OCI-LY1 (cell line): ENCODE measurements at regions not wholly inside any gene's neighbourhood (a gene's known extent, or its start where the extent isn't known, plus 50 kb on each side); places are given as distances from the start of the nearest gene placed in this dataset.

Experiments used
- CTCF ChIP-seq: fragments of 200-600 bp; sonication (generic), shearing (Covaris generic); IDR thresholded peaks from 2 replicates; pipeline ENCODE4 v1.5.1; 2017; ENCODE audit warnings: mild to moderate bottlenecking, antibody characterized with exemption, low read length, moderate library complexity, mixed read lengths
- EZH2 ChIP-seq: fragments of 200-600 bp; sonication (generic), shearing (Covaris generic); IDR thresholded peaks from 2 replicates; pipeline ENCODE4 v1.8.0; 2017; ENCODE audit warnings: borderline replicate concordance, mixed run types, mild to moderate bottlenecking, antibody characterized with exemption, low read length, moderate library complexity, mixed read lengths

- TF ChIP-seq CTCF (no peak), EZH2 (no peak)
These were observed 182.5 kb downstream of the ACKR3 start for GRCh38 chr2:236752096-236752495.
